Stimulated activated CD4-positive, alpha-beta T cell treated with anti-CD3 and anti-CD28 coated beads, Interleukin-1b, Interleukin-23, amount 100 ng/mL, for 48 hours (primary cell): ENCODE measurements at regions not wholly inside any gene's neighbourhood (a gene's known extent, or its start where the extent isn't known, plus 50 kb on each side); places are given as distances from the start of the nearest gene placed in this dataset.

Experiments used
- DNase-seq: peaks from one replicate; pipeline ENCODE4 v3.0.0-alpha.2; 2020

- no peak for DNase-seq
Measured at GRCh38 chr11:80163441-80163840, 722.6 kb upstream of the TENM4 start.

GRCh38 chr11:80163011-80163410 lies 722.2 kb upstream of the TENM4 start:
- DNase-seq, result no peak

- DNase-seq, result no peak
Measured at GRCh38 chr11:80162387-80162786, 721.6 kb upstream of the TENM4 start.

- DNase-seq, result no peak
Measured at GRCh38 chr11:80157447-80157846, 716.6 kb upstream of the TENM4 start.

- no peak for DNase-seq
Measured at GRCh38 chr11:80156062-80156461, 715.2 kb upstream of the TENM4 start.

- DNase-seq, result no peak
Measured at GRCh38 chr11:80155412-80156017, 714.7 kb upstream of the TENM4 start.

- no peak for DNase-seq
Measured at GRCh38 chr11:80146232-80146631, 705.4 kb upstream of the TENM4 start.

- DNase-seq, result no peak
Measured at GRCh38 chr11:80144897-80145594, 704.2 kb upstream of the TENM4 start.

- no peak for DNase-seq
Measured at GRCh38 chr11:80136991-80137390, 696.2 kb upstream of the TENM4 start.

GRCh38 chr11:80129396-80129795 lies 688.6 kb upstream of the TENM4 start:
- no peak for DNase-seq

- DNase-seq, result no peak
Measured at GRCh38 chr11:80122211-80122610, 681.4 kb upstream of the TENM4 start.

- no peak for DNase-seq
Measured at GRCh38 chr11:80118073-80118472, 677.2 kb upstream of the TENM4 start.

- DNase-seq, result no peak
Measured at GRCh38 chr11:80116796-80117195, 676.0 kb upstream of the TENM4 start.

- no peak for DNase-seq
Measured at GRCh38 chr11:80109652-80110051, 668.8 kb upstream of the TENM4 start.

GRCh38 chr11:80109031-80109430 lies 668.2 kb upstream of the TENM4 start:
- no peak for DNase-seq

GRCh38 chr11:80107415-80107814 lies 666.6 kb upstream of the TENM4 start:
- no peak for DNase-seq

GRCh38 chr11:80104191-80104590 lies 663.4 kb upstream of the TENM4 start:
- no peak for DNase-seq

- DNase-seq, result no peak
Measured at GRCh38 chr11:80103142-80103859, 662.5 kb upstream of the TENM4 start.

GRCh38 chr11:80097146-80097545 lies 656.3 kb upstream of the TENM4 start:
- no peak for DNase-seq

GRCh38 chr11:80096736-80097135 lies 655.9 kb upstream of the TENM4 start:
- no peak for DNase-seq

GRCh38 chr11:80086496-80087055 lies 645.7 kb upstream of the TENM4 start:
- DNase-seq, result no peak

GRCh38 chr11:80085563-80085962 lies 644.7 kb upstream of the TENM4 start:
- DNase-seq, result no peak

GRCh38 chr11:80084608-80085007 lies 643.8 kb upstream of the TENM4 start:
- DNase-seq, result no peak

- no peak for DNase-seq
Measured at GRCh38 chr11:80083531-80083951, 642.7 kb upstream of the TENM4 start.
